Natural killer cell (primary cell): ENCODE measurements at regions not wholly inside any gene's neighbourhood (a gene's known extent, or its start where the extent isn't known, plus 50 kb on each side); places are given as distances from the start of the nearest gene placed in this dataset.

ENCODE experiments used
- ATAC-seq, 3 donors: fragments of 150-1000 bp in 2 of 3; fragments of 200-7000 bp in 1 of 3; cut with Tn5 transposase; 1 replicate in 1 of 3; 2 replicates in 2 of 3; pipeline ENCODE4 v1.10.0; 2021; ENCODE audit warnings: mild to moderate bottlenecking in 2 of 3, moderate library complexity in 2 of 3
- DNase-seq, 2 donors: peaks; one replicate each; pipeline versions ENCODE4 v3.0.0 to v3.0.0-alpha.2; 2013 to 2021; ENCODE audit warnings: mixed read lengths in 1 of 2
- H3K27ac ChIP-seq: one replicate; pipeline ENCODE4 v1.5.1; 2013; ENCODE audit warnings: mild to moderate bottlenecking, low read length
- H3K27me3 ChIP-seq: one replicate; pipeline ENCODE4 v1.6.1; 2013; ENCODE audit warnings: low read length; ENCODE audit not compliant: control insufficient read depth, insufficient read depth
- H3K36me3 ChIP-seq: one replicate; pipeline ENCODE4 v1.6.1; 2013; ENCODE audit warnings: low read length; ENCODE audit not compliant: control insufficient read depth, insufficient read depth
- H3K4me1 ChIP-seq: one replicate; pipeline ENCODE4 v1.6.1; 2013; ENCODE audit warnings: low read length; ENCODE audit not compliant: control insufficient read depth, insufficient read depth
- H3K4me3 ChIP-seq: one replicate; pipeline ENCODE4 v1.5.1; 2013; ENCODE audit warnings: low read length
- H3K9me3 ChIP-seq: one replicate; pipeline ENCODE4 v1.6.1; 2013; ENCODE audit warnings: low read length; ENCODE audit not compliant: control insufficient read depth, insufficient read depth
- H3K27ac Mint-ChIP-seq, 2 donors: one replicate each; pipeline ENCODE4 v1.8.0; 2022; ENCODE audit warnings: mild to moderate bottlenecking in 2 of 2, mixed read lengths in 2 of 2, moderate library complexity in 1 of 2
- H3K27me3 Mint-ChIP-seq, 2 donors: one replicate each; pipeline ENCODE4 v1.8.0; 2022; ENCODE audit warnings: low read depth in 2 of 2, mixed read lengths in 2 of 2
- H3K36me3 Mint-ChIP-seq: one replicate; pipeline ENCODE4 v1.8.0; 2022; ENCODE audit warnings: mixed read lengths
- H3K4me1 Mint-ChIP-seq, 2 donors: one replicate each; pipeline ENCODE4 v1.8.0; 2022; ENCODE audit warnings: mixed read lengths in 2 of 2
- H3K4me3 Mint-ChIP-seq: one replicate; pipeline ENCODE4 v1.8.0; 2022; ENCODE audit warnings: mild to moderate bottlenecking, moderate library complexity, mixed read lengths
- H3K9me3 Mint-ChIP-seq, 2 donors: one replicate each; pipeline ENCODE4 v1.8.0; 2022; ENCODE audit warnings: mixed read lengths in 2 of 2
- WGBS: methylation state at CpG from one replicate; pipeline ENCODE4 v1.1.7; 2013; ENCODE audit warnings: missing lambda C conversion rate; ENCODE audit not compliant: insufficient coverage; 5-methylcytosine and 5-hydroxymethylcytosine counted together
- intact Hi-C: fragments of 100-400 bp; cut with micrococcal nuclease; formaldehyde crosslinking; loops from one replicate; pipeline ENCODE4 v1.14.2; 2022
- TF ChIP-seq, protein P1 (sequence below): fragments of 200-600 bp; IDR thresholded peaks from one replicate; pipeline ENCODE4 v1.8.0; 2022; ENCODE audit warnings: antibody characterized with exemption

DNA sequence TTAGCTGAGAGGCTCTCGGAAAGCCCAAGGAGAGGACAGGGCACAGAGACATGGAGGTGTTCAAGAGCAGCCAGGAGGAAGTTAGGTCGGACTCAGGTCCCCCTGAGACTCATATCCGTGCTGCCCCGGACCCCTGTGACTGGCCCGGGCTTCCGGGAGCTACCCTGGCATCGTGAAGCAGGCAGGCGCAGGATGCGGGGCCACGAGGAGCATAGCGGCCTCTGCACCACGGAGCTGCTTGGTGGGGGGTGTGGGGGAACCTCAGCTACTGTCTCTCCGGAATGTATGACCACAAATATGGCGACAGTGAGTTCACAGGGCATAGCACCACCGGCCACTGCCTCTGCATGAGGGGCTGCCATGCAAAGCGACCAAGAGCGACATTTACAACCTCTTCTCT is 112.2 kb upstream of the GUCA2B start:
- no peaks in the 10 kb centered on the region for H3K36me3 ChIP-seq
- H3K4me3 ChIP-seq: no peak overlapping the region
- H3K27ac ChIP-seq: no peak overlapping the region
- Mint-ChIP-seq H3K27me3 (peaks cover 0 to 8% of the 10 kb centered on the region in 2 donors), H3K4me1 (no peaks in the 10 kb centered on the region), H3K27ac (no peak overlapping the region), H3K36me3 (no peaks in the 10 kb centered on the region), H3K9me3 (no peaks in the 10 kb centered on the region), H3K4me3 (no peak overlapping the region)
- intact Hi-C loops: no loop called here
- 95% methylated on average over 17 of the region's 17 CpGs for WGBS
- peaks cover 5% of the 10 kb centered on the region for H3K4me1 ChIP-seq
- TF ChIP-seq, protein P1, sequence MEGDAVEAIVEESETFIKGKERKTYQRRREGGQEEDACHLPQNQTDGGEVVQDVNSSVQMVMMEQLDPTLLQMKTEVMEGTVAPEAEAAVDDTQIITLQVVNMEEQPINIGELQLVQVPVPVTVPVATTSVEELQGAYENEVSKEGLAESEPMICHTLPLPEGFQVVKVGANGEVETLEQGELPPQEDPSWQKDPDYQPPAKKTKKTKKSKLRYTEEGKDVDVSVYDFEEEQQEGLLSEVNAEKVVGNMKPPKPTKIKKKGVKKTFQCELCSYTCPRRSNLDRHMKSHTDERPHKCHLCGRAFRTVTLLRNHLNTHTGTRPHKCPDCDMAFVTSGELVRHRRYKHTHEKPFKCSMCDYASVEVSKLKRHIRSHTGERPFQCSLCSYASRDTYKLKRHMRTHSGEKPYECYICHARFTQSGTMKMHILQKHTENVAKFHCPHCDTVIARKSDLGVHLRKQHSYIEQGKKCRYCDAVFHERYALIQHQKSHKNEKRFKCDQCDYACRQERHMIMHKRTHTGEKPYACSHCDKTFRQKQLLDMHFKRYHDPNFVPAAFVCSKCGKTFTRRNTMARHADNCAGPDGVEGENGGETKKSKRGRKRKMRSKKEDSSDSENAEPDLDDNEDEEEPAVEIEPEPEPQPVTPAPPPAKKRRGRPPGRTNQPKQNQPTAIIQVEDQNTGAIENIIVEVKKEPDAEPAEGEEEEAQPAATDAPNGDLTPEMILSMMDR: no peak
- ATAC-seq: no peak
- no peak for DNase-seq
- no peaks in the 10 kb centered on the region for H3K27me3 ChIP-seq
- H3K9me3 ChIP-seq: no peaks in the 10 kb centered on the region

DNA sequence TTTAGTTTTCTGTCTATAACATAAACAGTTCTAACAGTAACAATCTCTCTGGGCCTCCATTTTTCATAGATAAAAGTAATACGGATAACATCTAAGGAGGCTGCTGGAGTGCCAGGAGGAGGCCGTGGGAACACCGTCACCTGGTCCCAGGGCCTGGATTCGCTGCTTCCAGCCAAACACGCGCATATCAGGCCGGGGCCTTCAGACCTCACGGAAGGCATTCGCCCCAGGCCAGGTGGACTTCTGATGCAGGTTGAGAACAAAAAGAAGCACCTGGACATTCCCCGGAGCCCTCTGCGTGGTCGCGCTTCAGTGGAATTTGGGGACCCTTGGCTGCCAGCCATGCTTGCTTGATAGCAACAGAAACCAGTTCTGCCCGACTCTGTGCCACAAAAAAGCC is 113.1 kb upstream of the GUCA2B start:
- 97% methylated on average over 14 of the region's 14 CpGs for WGBS
- Histone ChIP-seq H3K4me1 (peaks cover 6% of the 10 kb centered on the region), H3K4me3 (no peak overlapping the region), H3K9me3 (no peaks in the 10 kb centered on the region), H3K27ac (no peak overlapping the region), H3K36me3 (no peaks in the 10 kb centered on the region), H3K27me3 (no peaks in the 10 kb centered on the region)
- H3K36me3 Mint-ChIP-seq: no peaks in the 10 kb centered on the region
- H3K27me3 Mint-ChIP-seq: peaks cover 0 to 4% of the 10 kb centered on the region in 2 donors
- no peaks in the 10 kb centered on the region for H3K9me3 Mint-ChIP-seq
- H3K4me1 Mint-ChIP-seq: no peaks in the 10 kb centered on the region
- intact Hi-C loops: no loop called here
- TF ChIP-seq, protein P1: no peak
- H3K4me3 Mint-ChIP-seq: no peak overlapping the region
- DNase-seq: no peak
- no peak overlapping the region for H3K27ac Mint-ChIP-seq
- ATAC-seq: no peak

DNA sequence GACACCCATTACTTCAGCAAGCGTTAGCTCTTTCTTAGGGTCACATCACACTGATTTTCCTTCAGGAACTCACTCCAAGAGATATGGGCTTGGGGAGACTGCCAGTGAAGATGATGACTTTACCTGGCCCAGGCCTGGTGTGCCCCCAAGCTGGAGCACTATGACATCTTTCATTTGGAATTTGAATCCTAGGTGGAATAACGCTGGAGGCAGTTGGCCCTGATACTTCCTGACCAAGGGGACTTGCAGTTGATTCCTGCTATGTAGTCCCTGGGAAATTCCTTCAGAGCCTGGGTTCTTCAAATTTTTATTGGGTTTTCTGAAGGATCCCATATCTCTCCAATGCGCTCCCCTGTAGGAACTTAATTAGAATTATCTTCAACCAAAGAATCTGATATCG is 114.9 kb upstream of the GUCA2B start:
- DNase-seq: no peak
- H3K9me3 Mint-ChIP-seq: no peaks in the 10 kb centered on the region
- peaks cover 19% of the 10 kb centered on the region in 2 donors for H3K4me1 Mint-ChIP-seq
- TF ChIP-seq, protein P1: no peak
- no peaks in the 10 kb centered on the region for H3K9me3 ChIP-seq
- 92% methylated on average over 4 of the region's 4 CpGs for WGBS
- no peaks in the 10 kb centered on the region for H3K27me3 Mint-ChIP-seq
- no peaks in the 10 kb centered on the region for H3K36me3 Mint-ChIP-seq
- no peak overlapping the region for H3K4me3 ChIP-seq
- no peaks in the 10 kb centered on the region for H3K36me3 ChIP-seq
- no peaks in the 10 kb centered on the region for H3K27me3 ChIP-seq
- no peak overlapping the region for H3K27ac ChIP-seq
- no peak overlapping the region for H3K27ac Mint-ChIP-seq
- ATAC-seq: no peak
- peaks cover 14% of the 10 kb centered on the region for H3K4me1 ChIP-seq
- intact Hi-C loops: loop anchor here (10.0 kb wide), 1 partner anchor 233 kb away; no protein-coding TSS in a partner anchor
- no peak overlapping the region for H3K4me3 Mint-ChIP-seq

DNA sequence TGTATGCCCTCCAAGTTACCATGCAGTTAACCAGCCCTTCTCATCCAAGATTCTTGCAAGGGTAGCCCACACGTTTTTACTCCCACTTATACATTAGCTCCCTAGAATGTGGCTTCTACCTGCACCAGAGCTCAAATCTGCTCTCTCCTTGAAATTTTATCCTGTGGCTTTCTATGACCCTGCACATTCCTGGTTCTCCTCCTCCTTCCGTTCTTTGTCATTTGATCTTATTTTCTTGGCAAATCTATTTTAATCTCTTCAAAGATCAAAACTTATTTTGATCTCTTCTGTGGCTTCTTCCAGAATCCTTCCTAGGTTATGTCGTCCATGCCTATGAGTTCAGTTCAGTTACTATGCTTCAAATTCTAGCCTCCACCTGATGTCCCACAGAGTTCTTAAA is 115.6 kb upstream of the GUCA2B start:
- H3K36me3 Mint-ChIP-seq: no peaks in the 10 kb centered on the region
- 78% methylated on average over 3 of the region's 3 CpGs for WGBS
- Histone ChIP-seq H3K4me3 (no peak overlapping the region), H3K4me1 (peaks cover 14% of the 10 kb centered on the region), H3K27ac (no peak overlapping the region), H3K9me3 (no peaks in the 10 kb centered on the region), H3K36me3 (no peaks in the 10 kb centered on the region), H3K27me3 (no peaks in the 10 kb centered on the region)
- TF ChIP-seq, protein P1: no peak
- intact Hi-C loops: loop anchor here (10.0 kb wide), 1 partner anchor 233 kb away; no protein-coding TSS in a partner anchor
- no peak overlapping the region for H3K4me3 Mint-ChIP-seq
- DNase-seq (no peak), ATAC-seq (no peak)
- H3K27ac Mint-ChIP-seq: no peak overlapping the region
- H3K9me3 Mint-ChIP-seq: no peaks in the 10 kb centered on the region
- no peaks in the 10 kb centered on the region for H3K27me3 Mint-ChIP-seq
- H3K4me1 Mint-ChIP-seq: peaks cover 26% of the 10 kb centered on the region in 2 donors
